ENCODE measurements at regions not wholly inside any gene's neighbourhood (a gene's known extent, or its start where the extent isn't known, plus 50 kb on each side); places are given as distances from the start of the nearest gene placed in this dataset.
A peak's percentile ranks its signal among the peaks of the same experiment; 100 is the strongest.

DNA sequence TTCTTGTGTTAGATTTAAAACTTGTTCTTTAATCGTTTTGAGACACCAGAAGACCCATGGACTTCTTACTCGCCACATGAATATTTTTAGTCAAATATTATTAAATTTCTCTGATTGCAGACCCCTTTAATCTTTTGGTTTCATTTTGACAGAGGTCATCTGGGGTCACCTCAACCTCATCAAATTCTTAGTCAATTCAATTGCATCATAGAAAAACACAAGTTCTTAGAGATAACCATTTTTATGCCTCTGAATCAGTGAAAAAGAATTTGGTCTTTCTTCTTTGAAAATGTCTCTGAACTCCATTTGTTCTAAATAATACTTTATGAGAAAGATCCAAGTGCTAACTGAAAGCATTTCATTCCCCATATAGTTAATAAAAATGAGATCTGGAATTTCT is 55.2 kb upstream of the CBLN4 start:
- Histone ChIP-seq H3K4me3 (no peak overlapping the region), H3K27me3 (no peaks in the 10 kb centered on the region)
- DNase-seq, result no peak

DNA sequence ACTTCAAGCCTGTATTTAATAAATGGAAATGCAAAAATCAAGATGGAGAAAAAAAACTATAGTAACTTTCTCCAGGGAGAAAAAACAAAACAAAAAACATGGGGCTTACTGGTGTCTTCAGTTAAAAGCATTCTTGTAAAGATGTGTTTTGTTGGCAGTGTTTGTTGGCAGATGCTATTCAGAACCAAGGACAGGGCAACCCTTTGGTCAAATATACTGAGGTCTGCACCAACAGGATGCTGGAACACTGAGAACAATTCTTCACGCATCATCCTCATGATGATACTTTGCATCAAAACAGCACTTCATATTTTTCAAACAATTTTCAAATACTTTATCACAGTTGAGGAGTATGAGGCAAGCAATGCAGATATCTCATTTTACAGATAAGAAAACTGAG is 63.7 kb upstream of the CBLN4 start:
- Histone ChIP-seq H3K27me3 (no peaks in the 10 kb centered on the region), H3K4me3 (no peak overlapping the region), H3K9me3 (no peaks in the 10 kb centered on the region), H3K36me3 (no peaks in the 10 kb centered on the region)
- DNase-seq, result no peak

More for the DNA sequence above, 55.2 kb upstream of the CBLN4 start:
- Histone ChIP-seq H3K9me3 (no peaks in the 10 kb centered on the region), H3K36me3 (no peaks in the 10 kb centered on the region)

DNA sequence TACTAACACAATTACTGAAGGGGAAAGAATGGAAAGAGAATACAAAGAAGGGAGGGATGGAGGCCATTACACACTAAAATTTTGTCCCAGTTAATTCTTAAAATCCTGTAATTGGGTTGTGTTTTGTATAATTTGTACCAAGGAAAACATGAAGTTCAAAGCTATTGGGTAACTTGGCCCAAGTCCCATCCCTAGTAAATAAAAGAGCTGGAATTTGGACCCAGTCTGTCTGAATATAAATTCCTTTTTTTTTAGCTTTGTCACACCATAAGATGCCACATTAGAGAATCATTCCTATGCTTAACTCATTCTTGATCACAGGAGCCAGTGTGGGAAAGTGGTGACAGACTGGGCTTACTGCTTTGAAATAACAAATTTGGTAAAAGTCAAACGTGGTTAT is 66.8 kb upstream of the CBLN4 start:
- no peaks in the 10 kb centered on the region for H3K9me3 ChIP-seq
- no peaks in the 10 kb centered on the region for H3K36me3 ChIP-seq
- no peaks in the 10 kb centered on the region for H3K27me3 ChIP-seq
- DNase-seq, result no peak
- no peak overlapping the region for H3K4me3 ChIP-seq

DNA sequence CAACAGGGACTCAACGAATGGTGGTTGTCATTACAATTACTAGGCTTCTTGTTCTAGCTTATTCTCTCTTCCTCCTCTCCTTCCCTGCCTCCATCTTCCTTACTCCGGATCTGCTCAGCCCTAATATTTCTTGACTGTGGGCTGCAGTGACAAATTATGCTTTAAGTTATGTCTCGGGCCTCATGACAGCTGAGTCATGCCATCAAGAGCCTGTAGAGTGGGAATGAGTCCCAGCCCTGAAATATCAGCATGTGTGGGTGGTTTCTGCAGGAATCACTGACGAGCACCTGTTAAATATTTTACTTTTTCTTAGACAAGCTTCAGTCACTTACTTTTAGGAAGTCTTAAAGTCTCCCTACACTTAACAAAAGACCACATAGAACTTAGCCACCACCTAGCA is 83.1 kb upstream of the CBLN4 start:
- DNase-seq, result no peak
- Histone ChIP-seq H3K36me3 (no peaks in the 10 kb centered on the region), H3K27me3 (no peaks in the 10 kb centered on the region), H3K9me3 (no peaks in the 10 kb centered on the region), H3K4me3 (no peak overlapping the region)

DNA sequence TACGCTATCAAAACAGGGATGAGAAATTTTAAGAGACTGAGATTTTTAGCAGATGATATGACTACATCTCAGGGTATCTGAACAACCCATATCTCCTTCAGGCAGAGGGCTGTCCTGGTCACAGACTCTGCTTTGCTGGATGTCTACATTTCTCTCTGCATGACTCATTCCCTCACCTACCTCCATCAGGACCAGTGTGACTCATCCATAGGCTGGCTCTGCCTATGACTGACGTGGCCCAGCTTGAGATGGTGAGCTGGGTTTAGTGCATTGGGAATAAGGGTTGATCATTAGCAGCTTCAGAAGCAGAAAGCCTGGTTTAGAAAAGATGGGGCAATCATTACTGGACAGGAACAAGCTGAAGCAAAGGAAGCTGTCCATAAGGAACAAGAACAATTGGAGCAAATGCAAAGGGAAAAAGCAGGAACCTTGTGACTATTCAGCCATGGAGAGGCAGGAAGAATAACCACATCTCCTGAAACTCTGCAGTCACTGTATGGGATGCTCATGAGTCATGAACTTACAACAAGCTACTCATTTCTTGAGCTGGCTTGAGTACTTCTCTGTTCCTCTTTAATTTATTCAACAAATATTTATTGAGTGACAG is 86.4 kb upstream of the CBLN4 start:
- H3K4me3 ChIP-seq, result no peak overlapping the region
- H3K9me3 ChIP-seq, result no peaks in the 10 kb centered on the region
- no peaks in the 10 kb centered on the region for H3K27me3 ChIP-seq
- H3K36me3 ChIP-seq, result no peaks in the 10 kb centered on the region
- peak; percentile 6 for DNase-seq

DNA sequence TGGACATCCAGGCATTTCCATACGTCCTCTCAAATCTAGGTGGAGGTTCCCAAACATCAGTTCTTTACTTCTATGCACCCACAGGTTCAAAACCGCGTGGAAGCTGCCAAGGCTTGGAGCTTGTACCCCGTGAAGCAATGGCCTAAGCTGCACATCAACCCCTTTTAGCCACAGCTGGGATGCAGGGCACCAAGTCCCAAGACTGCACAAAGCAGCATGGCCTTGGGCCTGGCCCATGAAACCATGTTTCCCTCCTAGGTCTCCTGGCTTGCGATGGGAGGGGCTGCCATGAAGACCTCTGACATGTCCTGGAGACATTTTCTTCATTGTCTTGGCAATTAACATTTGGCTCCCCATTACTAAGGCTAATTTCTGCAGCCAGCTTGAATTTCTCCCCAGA is 88.9 kb upstream of the CBLN4 start:
- Histone ChIP-seq H3K27me3 (no peaks in the 10 kb centered on the region), H3K4me3 (no peak overlapping the region), H3K9me3 (no peaks in the 10 kb centered on the region), H3K36me3 (no peaks in the 10 kb centered on the region)
- DNase-seq, result no peak

DNA sequence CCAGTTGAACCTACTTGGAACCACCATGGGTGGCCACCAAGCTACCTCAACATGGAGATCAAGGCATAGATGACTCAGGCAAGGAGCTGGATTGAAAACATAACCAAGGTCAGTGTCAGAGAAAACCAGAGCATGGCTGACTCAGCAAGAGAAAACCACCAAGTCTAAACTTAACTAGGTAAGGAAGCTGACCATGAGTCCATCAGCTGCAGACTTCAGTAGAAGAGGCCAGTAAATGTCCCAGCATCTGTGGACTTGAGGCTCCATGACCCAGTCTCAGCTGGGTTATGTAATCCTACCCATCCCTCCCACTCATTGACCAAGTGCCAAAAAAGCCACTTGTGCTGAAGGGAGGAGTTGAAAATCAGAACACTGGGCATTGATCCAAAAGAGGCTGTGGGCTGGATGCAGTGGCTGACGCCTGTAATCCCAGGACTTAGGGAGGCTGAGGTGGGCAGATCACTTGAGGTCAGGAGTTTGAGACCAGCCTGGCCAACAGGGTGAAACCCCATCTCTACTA is 93.7 kb upstream of the CBLN4 start:
- Histone ChIP-seq H3K4me3 (no peak overlapping the region), H3K27me3 (no peaks in the 10 kb centered on the region), H3K36me3 (no peaks in the 10 kb centered on the region), H3K9me3 (no peaks in the 10 kb centered on the region)
- no peak for DNase-seq

DNA sequence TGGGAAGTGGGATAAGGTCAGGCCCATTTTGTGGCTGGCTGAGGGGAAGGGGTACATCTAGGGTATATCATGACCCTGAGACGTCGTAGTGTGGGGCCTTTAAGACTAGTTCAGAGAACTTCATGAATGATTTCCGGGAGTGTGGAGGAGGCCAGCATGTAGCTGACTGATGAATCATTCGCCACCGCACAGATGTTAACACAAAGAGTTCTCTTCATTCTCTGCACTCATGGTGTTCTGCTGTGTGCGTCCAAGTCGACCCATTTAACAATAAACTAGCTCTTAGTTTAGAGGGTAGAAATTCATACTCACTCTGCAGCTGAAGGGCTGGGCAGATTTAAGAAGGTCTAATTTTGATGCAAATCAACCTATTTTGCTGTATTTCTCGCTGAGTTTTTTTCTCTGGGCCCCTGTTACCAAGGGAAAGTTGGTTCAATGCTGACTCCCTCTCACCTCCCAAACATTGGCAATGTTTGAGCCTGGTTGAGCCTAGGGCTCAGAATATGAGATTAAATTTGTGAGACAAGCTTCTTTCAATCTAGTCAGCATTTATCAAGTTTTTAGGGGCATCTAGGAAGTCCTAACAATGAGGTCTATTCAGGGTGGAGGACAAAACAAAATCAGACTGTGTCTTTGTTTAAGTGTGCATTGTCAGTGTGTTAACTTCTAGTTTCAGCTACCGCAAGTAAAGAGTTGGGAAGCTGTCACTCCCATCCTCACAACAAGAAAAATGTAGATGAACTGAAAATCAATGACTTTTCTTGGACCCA is 106.8 kb upstream of the CBLN4 start:
- H3K36me3 ChIP-seq, result no peaks in the 10 kb centered on the region
- no peaks in the 10 kb centered on the region for H3K9me3 ChIP-seq
- no peak overlapping the region for H3K4me3 ChIP-seq
- DNase-seq, result no peak
- no peaks in the 10 kb centered on the region for H3K27me3 ChIP-seq

DNA sequence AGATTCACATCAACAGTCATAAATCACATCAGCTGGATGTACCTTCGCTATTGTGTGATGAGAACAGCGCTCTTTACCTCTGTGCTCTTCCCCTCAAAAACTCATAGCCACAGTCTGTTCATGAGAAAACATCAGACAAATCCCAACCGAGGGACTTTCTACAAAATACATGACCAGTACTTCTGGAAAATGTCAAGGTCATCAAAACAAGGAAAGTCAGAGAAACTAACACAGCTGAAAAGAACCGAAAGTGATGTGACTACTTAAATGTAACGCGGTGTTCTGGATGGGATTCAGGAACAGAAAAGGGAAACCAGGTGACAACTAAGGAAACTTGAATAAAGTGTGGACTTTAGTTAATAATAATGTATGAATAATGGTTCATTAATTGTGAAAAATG is 112.0 kb upstream of the CBLN4 start:
- Histone ChIP-seq H3K4me3 (no peak overlapping the region), H3K9me3 (no peaks in the 10 kb centered on the region), H3K36me3 (no peaks in the 10 kb centered on the region), H3K27me3 (no peaks in the 10 kb centered on the region)
- DNase-seq, result no peak

DNA sequence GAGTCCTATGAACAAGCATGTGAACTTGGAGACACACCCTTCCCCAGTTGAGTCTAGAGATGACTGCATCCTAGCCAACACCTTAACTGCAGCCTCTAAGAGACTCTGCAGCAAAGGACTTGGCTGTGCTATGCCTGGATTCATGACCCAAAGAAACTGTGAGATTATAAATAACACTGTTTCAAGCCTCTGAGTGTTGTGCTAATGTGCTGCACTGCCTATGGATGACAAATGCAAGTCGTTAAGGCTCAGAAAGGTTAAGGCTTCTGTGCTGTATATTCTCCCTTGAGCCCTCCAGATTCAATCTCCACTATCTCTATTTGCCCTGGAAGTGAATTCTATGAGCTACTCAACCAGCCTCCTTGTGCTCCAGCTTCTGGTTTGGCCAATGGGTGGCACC is 116.5 kb upstream of the CBLN4 start:
- H3K36me3 ChIP-seq, result no peaks in the 10 kb centered on the region
- H3K9me3 ChIP-seq, result no peaks in the 10 kb centered on the region
- H3K4me3 ChIP-seq, result no peak overlapping the region
- H3K27me3 ChIP-seq, result no peaks in the 10 kb centered on the region
- DNase-seq, result no peak

DNA sequence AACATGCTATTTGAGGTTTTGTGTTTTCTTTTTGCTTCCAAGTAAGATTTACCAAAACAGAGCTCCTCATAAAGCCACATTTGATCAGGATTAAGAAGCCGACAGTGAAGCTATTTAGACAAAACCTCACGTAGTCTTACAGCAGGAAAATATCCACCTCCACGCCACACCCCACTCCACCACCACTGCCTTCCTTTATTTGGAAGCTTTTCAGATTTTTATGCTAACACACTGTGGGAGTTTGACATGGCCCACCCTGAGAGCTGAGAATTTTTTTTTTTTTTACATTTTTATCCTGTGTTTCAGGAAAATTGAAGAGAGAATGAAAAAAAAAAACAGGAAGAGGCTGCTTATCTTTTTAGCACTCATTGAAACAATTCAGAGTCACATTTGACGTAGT is 104.8 kb upstream of the MC3R start:
- no peak overlapping the region for H3K4me3 ChIP-seq
- H3K36me3 ChIP-seq, result no peaks in the 10 kb centered on the region
- H3K9me3 ChIP-seq, result peaks cover 13% of the 10 kb centered on the region
- DNase-seq, result no peak
- no peaks in the 10 kb centered on the region for H3K27me3 ChIP-seq

DNA sequence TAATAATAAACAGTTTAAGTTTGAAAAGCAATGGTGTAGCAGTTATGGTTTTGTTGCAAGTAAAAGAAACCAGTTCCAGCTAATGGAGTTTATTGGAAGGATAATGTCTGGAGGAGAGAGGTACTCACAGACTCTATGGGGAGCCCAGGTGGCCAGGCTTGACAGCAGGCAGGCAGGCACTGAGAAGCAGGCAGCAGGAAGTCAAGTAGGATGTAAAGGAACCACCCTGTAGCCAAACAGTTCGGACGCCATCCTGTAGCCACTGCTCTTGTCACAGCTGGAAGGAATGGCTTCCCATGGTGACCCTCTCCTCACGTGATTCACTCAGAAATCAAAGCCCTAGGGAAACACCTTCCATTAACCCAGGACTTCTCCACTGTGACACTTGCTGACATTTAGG is 96.7 kb upstream of the MC3R start:
- no peak overlapping the region for H3K4me3 ChIP-seq
- DNase-seq, result no peak
- no peaks in the 10 kb centered on the region for H3K27me3 ChIP-seq
- no peaks in the 10 kb centered on the region for H3K9me3 ChIP-seq
- H3K36me3 ChIP-seq, result no peaks in the 10 kb centered on the region

DNA sequence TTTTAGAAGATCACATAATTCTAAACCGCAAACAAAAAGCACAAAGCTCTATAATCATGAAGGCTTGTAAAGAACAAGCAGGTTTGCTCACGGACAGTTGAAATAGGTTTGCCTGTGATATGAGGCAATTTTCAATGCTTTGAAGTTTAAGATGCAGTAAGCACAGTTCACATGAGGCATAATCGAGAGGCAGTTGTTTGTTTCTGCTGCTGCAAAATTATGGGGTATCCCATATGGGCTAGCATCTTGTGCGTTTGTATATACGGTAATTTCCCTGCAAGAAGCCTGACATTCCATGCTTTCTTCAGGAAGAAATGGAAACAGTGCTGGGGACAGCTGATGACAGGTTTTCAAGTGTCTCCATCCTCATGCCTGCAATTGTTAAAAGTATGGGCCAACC is 94.6 kb upstream of the MC3R start:
- Histone ChIP-seq H3K36me3 (no peaks in the 10 kb centered on the region), H3K9me3 (no peaks in the 10 kb centered on the region)

DNA sequence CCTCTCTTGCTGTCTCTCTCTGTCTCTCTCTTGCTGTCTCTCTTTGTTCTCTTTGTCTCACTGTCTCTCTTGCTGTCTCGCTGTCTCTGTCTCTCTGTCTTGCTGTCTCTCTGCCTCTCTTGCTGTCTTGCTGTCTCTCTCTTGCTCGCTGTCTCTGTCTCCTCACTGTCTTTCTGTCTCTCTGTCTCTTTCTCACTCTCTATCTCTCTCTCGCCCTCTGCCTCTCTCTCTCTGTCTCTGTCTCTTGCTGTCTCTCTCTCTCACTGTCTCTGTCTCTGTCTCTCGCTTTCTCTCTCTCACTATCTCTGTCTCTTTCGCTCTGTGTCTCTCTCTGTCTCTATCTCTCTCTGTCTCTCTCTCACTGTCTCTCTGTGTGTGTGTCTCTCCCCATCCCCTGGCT is 92.9 kb upstream of the MC3R start:
- Histone ChIP-seq H3K4me3 (no peak overlapping the region), H3K36me3 (no peaks in the 10 kb centered on the region), H3K27me3 (no peaks in the 10 kb centered on the region), H3K9me3 (no peaks in the 10 kb centered on the region)
- DNase-seq, result no peak

More for the DNA sequence above, 94.6 kb upstream of the MC3R start:
- Histone ChIP-seq H3K4me3 (no peak overlapping the region), H3K27me3 (no peaks in the 10 kb centered on the region)
- no peak for DNase-seq

DNA sequence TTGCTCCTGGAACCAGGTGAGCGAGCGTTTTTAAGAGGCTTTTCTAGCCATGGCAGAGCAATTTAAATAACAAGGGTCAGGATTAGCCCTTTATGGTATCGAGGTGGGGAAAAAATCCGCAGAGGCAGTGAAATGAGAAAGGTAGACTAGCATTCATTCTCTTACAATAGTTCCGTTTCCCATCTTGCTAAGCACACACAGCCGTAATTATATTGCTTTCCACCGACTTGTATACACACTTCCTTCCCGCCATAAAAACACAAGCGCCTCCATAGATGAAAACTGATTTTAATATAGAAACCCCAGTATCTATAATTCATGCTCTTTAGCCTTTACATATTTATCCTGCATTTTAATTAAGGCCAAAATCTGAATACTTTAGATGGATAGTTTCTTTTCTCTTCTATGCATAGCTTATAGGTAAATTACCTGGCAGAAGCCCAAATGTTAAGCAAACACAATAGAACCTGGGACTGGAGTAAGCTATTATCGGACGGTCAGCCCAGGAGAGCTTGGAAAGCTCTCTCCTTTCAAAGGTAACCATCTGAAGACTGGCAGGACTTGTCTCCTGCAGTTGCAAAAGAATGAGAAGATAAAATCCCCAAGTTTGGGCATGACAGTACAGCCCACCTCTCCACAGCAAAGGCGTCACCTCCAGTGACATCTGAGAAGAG is 90.9 kb upstream of the MC3R start:
- no peak for DNase-seq
- Histone ChIP-seq H3K36me3 (no peaks in the 10 kb centered on the region), H3K9me3 (no peaks in the 10 kb centered on the region), H3K4me3 (no peak overlapping the region), H3K27me3 (no peaks in the 10 kb centered on the region)

DNA sequence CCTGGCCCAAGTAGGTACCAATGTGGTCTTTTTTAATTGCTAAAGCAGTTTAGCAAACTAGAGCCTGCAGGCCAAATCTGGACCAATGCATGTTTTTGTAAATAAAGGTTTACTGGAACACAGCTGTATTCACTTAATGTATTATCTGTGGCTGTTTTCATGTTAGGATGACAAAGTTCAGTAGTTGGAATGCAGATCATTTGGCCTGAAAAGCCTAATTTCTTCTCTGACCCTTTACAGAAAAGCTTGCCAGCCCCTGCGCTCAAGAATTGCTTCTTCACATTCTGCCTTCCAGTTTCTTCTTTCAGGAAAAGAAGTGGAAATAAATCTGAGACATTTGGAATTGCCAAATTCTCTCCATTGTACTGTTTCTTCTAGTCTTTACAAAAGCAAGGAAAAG is 90.0 kb upstream of the MC3R start:
- Histone ChIP-seq H3K4me3 (no peak overlapping the region), H3K9me3 (no peaks in the 10 kb centered on the region), H3K27me3 (no peaks in the 10 kb centered on the region), H3K36me3 (no peaks in the 10 kb centered on the region)
- no peak for DNase-seq

DNA sequence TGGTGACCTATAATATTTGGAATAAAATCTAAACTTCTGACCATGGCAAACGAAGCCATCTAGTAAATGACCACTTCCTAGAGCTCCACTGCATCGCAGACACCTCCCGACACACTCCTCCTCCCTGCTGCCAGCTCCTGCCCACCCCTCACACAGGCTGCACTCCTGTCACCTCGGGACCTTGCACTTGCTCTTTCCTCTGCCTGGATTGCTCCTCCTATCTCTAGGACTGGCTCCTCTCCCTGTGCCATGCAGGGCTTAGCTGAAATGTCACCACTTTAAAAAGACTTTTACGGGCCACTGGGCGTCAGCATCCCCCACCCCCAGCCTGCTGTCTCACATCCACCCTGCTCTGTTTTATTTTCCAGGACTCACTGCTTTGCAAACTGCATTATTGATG is 87.6 kb upstream of the MC3R start:
- no peak overlapping the region for H3K4me3 ChIP-seq
- H3K9me3 ChIP-seq, result no peaks in the 10 kb centered on the region
- H3K36me3 ChIP-seq, result no peaks in the 10 kb centered on the region
- no peak for DNase-seq
- no peaks in the 10 kb centered on the region for H3K27me3 ChIP-seq

DNA sequence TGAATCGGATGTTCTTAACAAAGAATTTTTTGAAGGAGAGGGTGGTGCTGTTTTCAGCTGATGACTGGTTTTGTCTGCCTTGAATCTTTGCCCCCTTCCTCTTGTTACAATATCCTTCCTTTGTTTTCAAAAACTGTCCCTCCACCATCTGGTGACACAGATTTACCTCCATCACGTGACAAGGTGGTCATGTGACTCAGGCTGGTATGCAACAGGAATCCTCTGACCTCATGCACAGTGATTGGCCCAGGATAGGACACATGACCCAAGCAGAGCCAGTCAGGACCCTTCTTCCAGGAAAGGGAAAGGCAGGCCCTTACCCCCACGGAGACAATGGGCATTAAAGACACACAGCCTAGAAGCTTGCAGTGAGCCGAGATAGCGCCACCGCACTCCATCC is 84.7 kb upstream of the MC3R start:
- Histone ChIP-seq H3K9me3 (no peaks in the 10 kb centered on the region), H3K36me3 (no peaks in the 10 kb centered on the region), H3K27me3 (no peaks in the 10 kb centered on the region), H3K4me3 (no peak overlapping the region)
- DNase-seq, result peak; percentile 3
